Neural cell (in vitro differentiated cells): ENCODE measurements at regions not wholly inside any gene's neighbourhood (a gene's known extent, or its start where the extent isn't known, plus 50 kb on each side); places are given as distances from the start of the nearest gene placed in this dataset.

Experiments
- CTCF ChIP-seq: fragments of 450-650 bp; IDR thresholded peaks from 2 replicates; pipeline ENCODE4 v1.5.1; 2014; ENCODE audit warnings: antibody characterized with exemption, mild to moderate bottlenecking, moderate library complexity; ENCODE audit not compliant: poor library complexity, severe bottlenecking
- EP300 ChIP-seq: fragments of 450-650 bp; conservative IDR thresholded peaks from 2 replicates; pipeline ENCODE4 v1.6.1; 2014; ENCODE audit warnings: antibody characterized with exemption, mild to moderate bottlenecking, moderate library complexity; ENCODE audit not compliant: poor library complexity, severe bottlenecking
- EZH2 ChIP-seq: fragments of 200-600, 300-800 bp; shearing (Covaris generic), sonication (generic); IDR thresholded peaks from 2 replicates; pipeline ENCODE4 v1.6.1; 2014; ENCODE audit warnings: antibody characterized with exemption, low read length, borderline replicate concordance, mild to moderate bottlenecking; ENCODE audit not compliant: insufficient read depth, poor library complexity, severe bottlenecking
- MXI1 ChIP-seq: fragments of 450-650 bp; conservative IDR thresholded peaks from 2 replicates; pipeline ENCODE4 v1.6.1; 2014; ENCODE audit warnings: antibody characterized with exemption, mild to moderate bottlenecking; ENCODE audit not compliant: poor library complexity, severe bottlenecking
- POLR2AphosphoS5 ChIP-seq: IDR thresholded peaks from 2 replicates; pipeline ENCODE4 v1.6.1; 2012
- RAD21 ChIP-seq: fragments of 450-650 bp; conservative IDR thresholded peaks from 2 replicates; pipeline ENCODE4 v1.6.1; 2014; ENCODE audit warnings: antibody characterized with exemption, mild to moderate bottlenecking, moderate library complexity
- REST ChIP-seq: IDR thresholded peaks from 2 replicates; pipeline ENCODE4 v1.6.1; 2012; ENCODE audit warnings: borderline replicate concordance
- TAF1 ChIP-seq: IDR thresholded peaks from 2 replicates; pipeline ENCODE4 v1.6.1; 2012; ENCODE audit warnings: low read depth

DNA sequence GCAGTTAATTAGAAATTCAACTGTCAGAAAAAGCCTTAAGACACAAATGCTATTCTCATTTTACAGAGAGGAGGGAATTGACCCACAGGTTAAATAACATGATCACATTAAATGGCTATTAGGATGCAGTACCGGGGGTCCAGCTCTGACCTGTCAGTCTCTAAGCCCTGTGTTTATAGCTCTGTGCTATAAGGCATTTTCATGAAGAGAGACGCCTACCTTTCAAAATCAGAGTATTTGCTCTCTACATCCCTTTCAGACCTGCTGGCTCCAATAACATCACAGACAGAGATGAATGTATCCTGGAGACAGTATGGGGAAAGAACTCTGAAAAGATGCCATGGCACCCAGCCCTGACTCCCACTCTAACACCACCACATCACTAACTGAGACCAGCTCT, 189.9 kb upstream of the PRSS58 start:
- no peak for TF ChIP-seq CTCF
- no peak for TF ChIP-seq EZH2
- TF ChIP-seq POLR2AphosphoS5: peak; percentile 17
- no peak for TF ChIP-seq EP300
- TF ChIP-seq MXI1: no peak
- TF ChIP-seq REST: no peak
- no peak for TF ChIP-seq RAD21
- TF ChIP-seq TAF1: no peak
